ENCODE measurements at regions not wholly inside any gene's neighbourhood (a gene's known extent, or its start where the extent isn't known, plus 50 kb on each side); places are given as distances from the start of the nearest gene placed in this dataset.
A peak's percentile ranks its signal among the peaks of the same experiment; 100 is the strongest.

DNA sequence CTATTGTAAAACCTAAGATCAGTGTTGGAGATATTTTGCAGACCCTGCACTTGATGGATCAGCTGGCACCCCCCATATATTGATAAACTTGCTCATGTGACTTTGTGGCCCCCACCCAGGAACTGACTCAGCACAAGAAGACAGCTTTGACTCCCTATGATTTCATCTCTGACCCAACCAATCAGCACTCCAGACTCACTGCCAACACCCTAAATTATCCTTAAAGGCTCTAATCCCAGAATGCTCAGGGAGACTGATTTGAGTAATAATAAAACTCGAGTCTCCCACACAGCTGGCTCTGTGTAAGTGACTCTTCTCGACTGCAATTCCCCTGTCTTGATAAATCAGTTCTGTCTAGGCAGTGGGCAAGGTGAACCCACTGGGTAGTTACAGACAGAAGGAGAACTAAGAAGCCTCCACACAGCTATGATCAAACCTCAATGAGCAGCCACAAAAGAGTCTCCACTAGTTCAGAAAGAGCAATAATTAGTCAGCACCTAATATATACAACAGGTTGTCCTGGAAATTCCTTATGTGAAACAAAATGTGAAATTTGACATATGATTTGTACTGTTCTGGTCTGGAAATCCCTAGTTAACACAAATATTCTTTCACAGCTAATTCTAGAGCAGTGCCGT is 52.2 kb downstream of the ACTL7B start:
- peaks cover 0 to 4% (median 0%) of the 10 kb centered on the region in 3 donors for H3K9me3 Mint-ChIP-seq
- peaks cover 6% of the 10 kb centered on the region for H3K27me3 Mint-ChIP-seq
- no peaks in the 10 kb centered on the region for H3K4me1 Mint-ChIP-seq
- no peaks in the 10 kb centered on the region for H3K36me3 Mint-ChIP-seq
- H3K4me3 Mint-ChIP-seq, result no peak overlapping the region
- no peak overlapping the region for H3K27ac Mint-ChIP-seq

DNA sequence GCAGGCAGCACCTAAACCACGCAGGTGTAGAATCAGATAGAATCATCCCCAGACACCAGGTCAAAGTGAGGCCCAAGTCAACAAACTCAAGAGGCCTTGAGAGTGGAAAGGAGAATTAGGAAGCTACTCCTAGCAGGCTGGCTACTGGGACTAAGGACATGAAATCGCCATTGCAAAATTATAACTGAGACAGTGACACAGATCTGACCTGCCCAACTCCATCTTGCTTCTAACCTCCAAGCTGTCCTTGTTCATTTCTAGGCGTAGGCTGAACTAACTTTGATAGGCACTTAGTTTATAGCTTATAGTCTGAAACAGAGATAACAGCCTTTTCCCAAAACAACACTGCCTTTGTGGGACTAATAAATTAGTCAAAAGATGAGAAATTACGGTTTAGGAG is 52.8 kb downstream of the ACTL7B start:
- H3K4me1 Mint-ChIP-seq, result no peaks in the 10 kb centered on the region
- H3K27ac Mint-ChIP-seq, result no peak overlapping the region
- peaks cover 8% of the 10 kb centered on the region for H3K27me3 Mint-ChIP-seq
- H3K4me3 Mint-ChIP-seq, result no peak overlapping the region
- H3K36me3 Mint-ChIP-seq, result no peaks in the 10 kb centered on the region
- peaks cover 0 to 4% (median 0%) of the 10 kb centered on the region in 3 donors for H3K9me3 Mint-ChIP-seq

DNA sequence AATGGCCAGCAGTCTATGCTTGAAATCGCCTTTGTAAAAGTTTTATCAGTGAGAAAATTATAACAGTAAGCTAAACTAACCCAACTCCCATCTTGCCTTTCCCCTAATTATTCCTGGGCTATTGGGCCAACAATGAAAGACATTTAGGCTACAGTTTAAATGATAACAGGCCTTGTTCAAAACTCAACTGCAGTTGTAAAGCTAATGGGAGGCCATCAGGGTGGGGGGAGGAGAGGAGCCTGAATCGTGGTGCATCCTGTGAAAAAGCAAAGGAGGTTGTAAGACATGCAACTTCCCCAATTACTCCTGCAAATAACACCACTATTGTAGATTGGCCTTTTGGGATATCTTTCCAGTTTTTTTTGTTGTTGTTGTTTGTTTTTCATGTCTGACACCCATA is 53.8 kb downstream of the ACTL7B start:
- peaks cover 0 to 4% (median 0%) of the 10 kb centered on the region in 3 donors for H3K9me3 Mint-ChIP-seq
- H3K4me3 Mint-ChIP-seq, result no peak overlapping the region
- no peaks in the 10 kb centered on the region for H3K36me3 Mint-ChIP-seq
- H3K27me3 Mint-ChIP-seq, result peaks cover 8% of the 10 kb centered on the region
- no peak overlapping the region for H3K27ac Mint-ChIP-seq
- H3K4me1 Mint-ChIP-seq, result no peaks in the 10 kb centered on the region

DNA sequence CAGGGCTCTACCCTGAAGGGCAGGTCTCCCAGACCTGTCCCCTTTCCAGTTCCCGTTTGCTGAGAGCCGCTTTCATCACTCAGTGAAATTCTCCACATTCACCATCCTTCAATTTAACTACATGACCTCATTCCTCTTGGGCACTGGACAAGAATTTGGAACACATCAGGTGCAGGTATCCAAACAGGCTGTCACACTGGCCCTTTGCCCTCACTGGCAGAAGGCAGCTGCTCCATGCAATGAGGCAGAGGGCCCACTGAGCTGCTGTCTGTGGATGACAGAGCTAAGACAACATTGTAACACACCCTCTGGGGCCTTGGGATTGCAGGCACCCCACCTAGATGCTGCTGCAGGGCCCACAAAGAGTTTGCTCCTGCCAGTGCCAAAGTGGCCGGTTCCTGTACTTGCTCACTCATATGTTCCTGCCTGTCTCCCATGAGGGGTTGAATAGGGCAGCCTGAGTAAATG is 55.1 kb downstream of the ACTL7B start:
- Mint-ChIP-seq H3K27me3 (peaks cover 8% of the 10 kb centered on the region), H3K9me3 (peaks cover 0 to 4% (median 0%) of the 10 kb centered on the region in 3 donors), H3K4me3 (no peak overlapping the region), H3K4me1 (no peaks in the 10 kb centered on the region), H3K27ac (no peak overlapping the region), H3K36me3 (no peaks in the 10 kb centered on the region)

DNA sequence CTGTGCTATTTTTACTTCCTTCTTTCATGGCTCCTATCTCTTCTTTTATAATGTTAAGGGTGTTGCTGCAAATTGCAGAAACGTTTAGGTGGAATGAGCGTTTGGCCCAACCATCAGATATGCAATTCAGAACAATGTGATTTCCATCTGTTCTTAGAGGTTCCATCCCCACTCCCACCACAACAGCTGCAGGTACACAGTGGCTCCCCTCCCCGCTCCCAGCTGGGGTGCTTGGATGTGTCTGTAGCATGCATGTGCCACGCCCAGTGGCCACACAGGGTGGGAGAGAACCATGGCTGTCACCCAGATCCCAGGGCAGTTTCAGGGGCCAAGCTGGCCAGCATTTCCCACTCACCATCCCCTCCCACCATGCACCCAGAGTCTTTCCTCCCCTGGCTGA is 62.2 kb downstream of the ACTL7B start:
- H3K4me1 Mint-ChIP-seq, result no peaks in the 10 kb centered on the region
- peaks cover 5% of the 10 kb centered on the region for H3K27me3 Mint-ChIP-seq
- H3K9me3 Mint-ChIP-seq, result peaks cover 0 to 14% (median 2%) of the 10 kb centered on the region in 3 donors
- no peak overlapping the region for H3K27ac Mint-ChIP-seq
- H3K4me3 Mint-ChIP-seq, result no peak overlapping the region
- H3K36me3 Mint-ChIP-seq, result no peaks in the 10 kb centered on the region

DNA sequence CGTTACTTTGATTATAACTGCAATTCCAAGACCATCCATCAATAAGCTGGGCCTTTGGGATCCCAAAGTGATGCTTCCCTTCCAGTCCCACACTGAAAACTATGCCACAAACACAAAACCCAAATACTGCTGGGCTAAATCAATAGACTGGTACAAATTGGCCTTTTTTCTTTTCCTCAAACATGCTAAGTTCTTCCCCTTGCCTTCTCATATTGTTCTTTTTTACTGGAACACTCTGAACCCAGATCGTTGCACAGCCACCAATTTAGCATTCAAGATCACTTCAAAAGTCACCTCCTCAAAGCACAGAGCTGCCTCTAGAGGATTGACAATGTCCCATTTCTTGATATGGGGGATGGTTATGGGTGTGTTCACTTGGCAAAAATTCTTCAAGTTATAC is 66.0 kb downstream of the ACTL7B start:
- Mint-ChIP-seq H3K4me3 (no peak overlapping the region), H3K9me3 (peaks cover 0 to 14% (median 0%) of the 10 kb centered on the region in 3 donors)

DNA sequence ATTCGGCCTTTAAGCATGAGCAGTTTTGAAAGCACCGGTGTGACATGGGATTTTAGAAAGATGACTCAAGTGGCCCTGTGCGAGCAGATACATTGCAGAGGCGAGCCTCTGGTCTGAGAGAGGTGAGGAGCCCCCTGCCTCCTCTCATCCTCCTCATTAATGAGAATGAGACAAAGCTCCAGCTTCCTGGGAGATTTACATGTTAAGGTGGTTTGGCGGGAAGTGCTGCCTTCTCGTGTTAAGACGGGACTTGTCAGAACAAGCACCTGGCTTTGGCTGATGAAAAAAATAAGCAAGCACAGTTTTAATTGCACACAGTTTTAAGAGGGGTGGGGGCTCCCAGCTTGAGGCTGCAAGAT is 68.1 kb downstream of the ACTL7B start:
- Mint-ChIP-seq H3K36me3 (no peaks in the 10 kb centered on the region), H3K9me3 (peaks cover 0 to 11% (median 0%) of the 10 kb centered on the region in 3 donors), H3K4me1 (no peaks in the 10 kb centered on the region), H3K27me3 (no peaks in the 10 kb centered on the region), H3K27ac (no peak overlapping the region), H3K4me3 (no peak overlapping the region)

More for the DNA sequence above, 66.0 kb downstream of the ACTL7B start:
- Mint-ChIP-seq H3K36me3 (no peaks in the 10 kb centered on the region), H3K27me3 (peaks cover 3% of the 10 kb centered on the region), H3K27ac (no peak overlapping the region), H3K4me1 (no peaks in the 10 kb centered on the region)

DNA sequence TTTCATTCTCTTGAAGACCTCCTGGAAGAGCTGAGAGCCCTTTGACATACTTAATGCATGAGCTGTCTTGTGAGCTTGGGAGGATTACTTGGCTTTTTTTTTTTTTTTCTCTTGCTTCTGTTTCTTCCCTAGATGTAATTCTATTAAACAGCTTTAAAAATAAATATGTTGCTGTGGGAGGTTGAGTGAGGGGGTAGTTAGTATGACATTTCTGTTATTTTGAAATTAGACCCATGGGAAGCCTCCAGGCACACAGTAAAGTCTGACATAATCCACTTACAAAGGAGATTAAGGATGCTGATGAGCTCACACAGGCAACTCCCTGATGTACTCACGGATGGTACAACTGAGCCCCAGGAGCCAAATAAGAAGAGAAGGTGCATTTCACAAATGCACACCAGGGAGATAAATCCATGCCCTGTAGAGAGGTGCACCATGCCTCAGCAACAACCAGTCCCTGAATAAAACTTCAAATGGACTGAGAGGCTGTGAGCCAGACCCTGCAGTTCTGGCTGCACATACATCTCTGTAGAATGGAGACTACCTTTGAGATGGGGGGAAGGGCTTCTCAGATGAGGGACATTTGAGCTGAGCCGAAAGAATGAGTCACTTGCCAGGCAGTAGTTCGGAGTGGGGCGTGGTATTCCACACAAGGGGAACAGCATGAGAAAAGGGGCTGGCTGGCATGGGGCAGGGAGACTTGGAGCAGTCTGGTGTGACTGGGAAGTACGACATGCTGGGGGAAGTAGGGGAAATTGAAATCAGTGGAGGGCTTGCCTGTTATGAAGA is 68.7 kb downstream of the ACTL7B start:
- no peaks in the 10 kb centered on the region for H3K4me1 Mint-ChIP-seq

DNA sequence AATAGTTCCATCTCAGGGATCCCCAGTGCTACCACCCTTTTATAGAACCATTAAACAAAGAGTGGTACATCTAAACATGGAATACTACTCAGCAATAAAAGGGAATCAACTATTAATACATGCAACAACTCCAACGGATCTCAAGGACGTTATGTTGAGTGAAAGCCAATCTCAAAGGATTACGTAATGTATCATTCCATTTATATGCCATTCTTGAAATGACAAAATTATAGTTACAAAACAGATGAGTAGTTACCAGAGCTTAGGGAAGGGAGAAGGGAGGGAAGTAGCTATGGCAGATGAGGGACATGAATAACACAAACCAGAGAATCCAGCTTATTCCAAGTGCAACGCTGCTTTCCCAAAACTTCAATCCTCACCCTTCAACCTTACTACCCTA is 69.5 kb downstream of the ACTL7B start:
- Mint-ChIP-seq H3K36me3 (no peaks in the 10 kb centered on the region), H3K4me3 (no peak overlapping the region), H3K27ac (no peak overlapping the region), H3K27me3 (no peaks in the 10 kb centered on the region), H3K4me1 (no peaks in the 10 kb centered on the region), H3K9me3 (peaks cover 0 to 6% (median 0%) of the 10 kb centered on the region in 3 donors)

More for the DNA sequence above, 68.7 kb downstream of the ACTL7B start:
- Mint-ChIP-seq H3K9me3 (peaks cover 0 to 11% (median 0%) of the 10 kb centered on the region in 3 donors), H3K4me3 (no peak overlapping the region), H3K27ac (peak overlapping the region in 1 of 3 donors; percentile 44), H3K27me3 (no peaks in the 10 kb centered on the region), H3K36me3 (no peaks in the 10 kb centered on the region)

DNA sequence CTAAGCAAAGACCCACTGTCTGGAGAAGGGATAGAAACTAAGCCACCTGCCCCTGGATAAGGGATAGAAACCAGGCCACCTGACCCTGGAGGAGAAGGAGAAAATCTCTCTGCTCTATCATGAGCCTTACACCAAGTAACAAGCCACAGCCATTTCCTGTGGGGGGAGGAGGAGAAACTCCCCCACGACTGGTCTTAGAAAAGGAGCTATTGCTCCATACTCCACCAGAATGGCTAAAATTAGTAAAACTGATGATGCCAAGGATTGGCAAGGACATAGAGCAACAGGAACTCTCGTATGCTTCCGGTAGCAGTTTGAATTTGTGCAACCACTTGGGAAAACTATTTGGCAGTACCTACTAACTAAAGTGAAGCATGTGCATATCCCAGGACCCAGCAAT is 70.8 kb downstream of the ACTL7B start:
- Mint-ChIP-seq H3K27me3 (peaks cover 1% of the 10 kb centered on the region), H3K36me3 (no peaks in the 10 kb centered on the region), H3K9me3 (no peaks in the 10 kb centered on the region), H3K4me1 (no peaks in the 10 kb centered on the region), H3K27ac (no peak overlapping the region), H3K4me3 (no peak overlapping the region)

DNA sequence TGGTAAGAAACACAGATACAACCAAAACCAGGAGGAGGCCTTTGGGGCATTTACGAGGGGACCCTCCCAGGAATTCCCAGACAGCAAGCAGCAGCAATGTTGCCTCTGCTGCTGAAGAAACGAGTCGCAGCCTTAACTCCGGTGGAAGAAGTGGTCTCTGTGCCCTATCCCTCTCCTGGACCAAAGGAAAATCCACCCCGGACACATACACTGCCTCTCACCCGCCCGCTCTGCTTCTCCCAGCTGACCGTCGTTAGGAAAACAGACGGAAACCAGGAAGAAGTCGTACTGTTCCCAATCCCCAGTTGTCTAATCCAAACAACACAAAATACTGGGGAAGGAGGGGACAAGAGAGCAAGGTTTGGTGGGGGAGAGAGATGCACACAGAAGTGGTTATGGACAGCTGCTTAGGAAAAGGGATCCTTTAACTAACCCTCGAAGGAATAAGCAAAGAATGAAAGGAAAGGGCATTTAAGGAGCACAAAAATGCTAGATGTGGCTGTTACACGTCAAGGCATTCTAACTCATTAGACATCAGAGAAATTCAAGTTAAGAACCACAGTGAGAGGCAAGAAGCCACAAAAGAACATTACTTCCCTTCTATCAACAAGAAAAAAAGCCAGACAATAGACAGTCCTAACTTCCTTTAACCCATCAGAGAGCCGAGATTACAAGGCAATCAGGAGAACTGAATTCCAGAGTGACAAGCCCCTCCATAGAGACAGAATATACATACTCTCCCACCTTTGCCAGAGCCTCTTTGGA is 71.9 kb downstream of the ACTL7B start:
- no peak overlapping the region for H3K27ac Mint-ChIP-seq

DNA sequence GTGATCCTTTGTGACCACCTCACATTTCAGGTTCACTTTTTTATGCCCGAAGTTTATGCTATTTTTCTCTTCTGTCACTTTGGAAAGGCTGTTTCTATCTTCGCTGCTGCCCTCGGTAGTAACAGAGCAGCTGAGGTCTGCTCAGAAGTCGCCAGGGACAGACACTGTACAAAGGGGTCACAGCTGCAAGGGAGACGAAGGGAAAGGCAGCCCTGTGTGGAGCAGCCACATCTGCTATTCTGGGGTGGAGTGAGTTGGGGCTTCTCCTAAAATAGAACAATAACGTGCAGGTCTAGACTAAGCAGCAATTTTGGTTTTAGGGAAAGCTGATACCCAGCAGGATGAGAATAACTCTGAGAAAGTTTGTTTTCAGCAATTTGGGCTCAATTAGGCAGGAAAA is 72.5 kb downstream of the ACTL7B start:
- H3K4me3 Mint-ChIP-seq, result no peak overlapping the region
- peaks cover 11% of the 10 kb centered on the region for H3K27me3 Mint-ChIP-seq
- no peaks in the 10 kb centered on the region for H3K9me3 Mint-ChIP-seq
- H3K36me3 Mint-ChIP-seq, result no peaks in the 10 kb centered on the region
- H3K27ac Mint-ChIP-seq, result no peak overlapping the region
- no peaks in the 10 kb centered on the region for H3K4me1 Mint-ChIP-seq

More for the DNA sequence above, 71.9 kb downstream of the ACTL7B start:
- Mint-ChIP-seq H3K36me3 (no peaks in the 10 kb centered on the region), H3K4me1 (no peaks in the 10 kb centered on the region), H3K9me3 (no peaks in the 10 kb centered on the region), H3K4me3 (peak overlapping the region in 1 of 4 donors; percentile 30), H3K27me3 (peaks cover 6% of the 10 kb centered on the region)

DNA sequence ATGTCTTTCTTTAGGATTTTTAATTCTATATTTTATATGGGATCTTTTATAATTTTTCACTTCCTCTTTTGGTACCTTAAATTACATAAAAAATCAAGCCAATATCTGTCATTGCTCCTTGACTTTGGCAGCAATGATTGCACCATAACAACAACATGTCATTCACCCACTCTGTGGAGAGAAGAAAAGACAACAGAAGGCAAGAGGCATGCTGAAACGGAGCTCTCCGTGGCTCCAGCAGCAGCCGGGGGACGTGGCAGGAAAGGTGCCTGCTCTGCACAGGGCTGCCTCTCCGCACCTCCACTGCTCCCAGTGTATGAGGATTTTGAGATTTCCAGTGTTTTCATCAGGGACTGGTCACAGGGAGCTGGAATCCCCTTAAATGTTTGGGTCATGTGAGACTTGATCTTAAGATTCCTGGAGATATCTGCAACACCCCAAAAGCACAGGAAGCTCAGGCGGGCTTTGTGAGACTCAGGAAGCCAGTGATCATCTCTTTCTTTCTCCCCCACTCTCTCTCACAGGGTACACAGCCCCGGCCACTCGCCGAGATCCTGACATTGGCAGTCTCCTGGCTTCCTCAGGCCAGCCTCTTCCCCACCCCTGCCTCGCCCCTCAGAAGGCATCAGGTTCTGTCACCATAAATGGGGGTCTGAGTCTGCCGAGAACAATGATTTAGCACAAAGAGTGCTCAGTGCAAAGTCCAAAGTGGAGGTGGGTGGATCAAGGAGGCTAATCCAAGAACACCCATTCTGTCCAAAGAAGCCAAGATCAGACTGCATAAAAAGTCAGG is 74.6 kb downstream of the ACTL7B start:
- Mint-ChIP-seq H3K4me3 (no peak overlapping the region), H3K4me1 (peaks cover 0 to 1% (median 0%) of the 10 kb centered on the region in 3 donors), H3K27ac (no peak overlapping the region), H3K27me3 (peaks cover 12% of the 10 kb centered on the region), H3K36me3 (no peaks in the 10 kb centered on the region), H3K9me3 (no peaks in the 10 kb centered on the region)

DNA sequence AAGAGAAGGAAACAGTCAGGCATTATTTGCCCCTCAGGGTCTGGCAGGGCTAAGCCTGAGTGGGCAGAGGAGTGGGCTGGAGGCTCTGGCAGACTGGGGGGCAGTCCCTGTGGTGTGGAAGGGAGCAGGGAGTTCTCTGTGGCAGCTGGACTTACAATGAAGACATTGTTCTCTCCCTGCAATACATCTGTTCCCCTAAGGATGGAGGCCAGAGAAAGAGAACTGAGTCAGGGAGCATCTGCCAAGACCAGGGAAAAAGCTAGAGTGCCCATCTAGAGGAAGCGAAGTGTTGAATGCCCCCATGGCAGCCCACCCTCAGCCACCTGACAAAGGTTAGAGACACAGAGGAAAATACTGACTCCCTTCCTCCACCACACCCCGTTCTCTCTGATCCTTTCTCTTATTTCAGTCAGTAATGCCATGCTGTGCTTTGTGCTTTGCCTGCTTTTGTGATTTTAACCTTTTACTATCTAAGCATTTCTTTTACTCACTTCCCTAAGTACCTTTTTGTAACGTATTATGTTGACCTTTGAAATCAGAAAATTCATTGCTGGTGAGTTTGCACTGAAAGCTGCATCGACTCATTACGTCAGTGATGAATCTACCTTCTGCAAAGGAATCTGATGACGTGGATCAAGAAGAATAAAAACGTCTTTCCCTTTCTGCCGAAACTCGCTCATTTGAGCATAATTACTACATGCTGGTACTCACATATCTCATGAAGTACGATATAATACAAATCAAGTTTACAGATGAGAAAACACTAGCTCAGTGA is 76.0 kb downstream of the ACTL7B start:
- Mint-ChIP-seq H3K9me3 (no peaks in the 10 kb centered on the region), H3K27ac (no peak overlapping the region)

More for the DNA sequence above, 76.0 kb downstream of the ACTL7B start:
- H3K4me1 Mint-ChIP-seq, result peaks cover 0 to 1% (median 0%) of the 10 kb centered on the region in 3 donors
- H3K36me3 Mint-ChIP-seq, result no peaks in the 10 kb centered on the region
- peaks cover 12% of the 10 kb centered on the region for H3K27me3 Mint-ChIP-seq
- H3K4me3 Mint-ChIP-seq, result no peak overlapping the region

Measured in IgD-negative memory B cell (primary cell).